A549 (cell line): ENCODE measurements at regions not wholly inside any gene's neighbourhood (a gene's known extent, or its start where the extent isn't known, plus 50 kb on each side); places are given as distances from the start of the nearest gene placed in this dataset.

Source experiments
- ATAC-seq, 2 experiments: fragments of 200-7000 bp in 1 of 2; fragments of >200 bp in 1 of 2; cut with Nextera tagmentation in 1 of 2; cut with Tn5 transposase in 1 of 2; 3 replicates each; pipeline versions ENCODE4 v1.8.0 to v1.9.1; 2018 to 2020; ENCODE audit warnings: mild to moderate bottlenecking in 1 of 2, moderate library complexity in 1 of 2
- CTCF ChIA-PET: fragments of 300-600 bp; sonication (Branson Sonifier 250); formaldehyde crosslinking; extraction: SDS; loops from one replicate; lab custom pipeline; 2021; ENCODE audit warnings: antibody characterized with exemption, inconsistent platforms; lab: Yijun Ruan, JAX
- POLR2A ChIA-PET: fragments of 350-600 bp; formaldehyde crosslinking; extraction: SDS; loops from one replicate; lab custom pipeline; 2021; ENCODE audit warnings: antibody characterized with exemption, inconsistent platforms; lab: Yijun Ruan, JAX
- DNase-seq, 2 experiments: peaks; one replicate each; pipeline versions ENCODE4 v3.0.0 to v3.0.0-alpha.2; 2011 to 2016; ENCODE audit warnings: low read depth in 1 of 2, low spot score in 1 of 2
- FAIRE-seq: peaks from 2 replicates; lab custom pipeline; 2011; peaks lifted over from hg19 to GRCh38; lab: Jason Lieb, UNC
- H3K27ac ChIP-seq, 2 experiments: fragments of >200 bp; sonication (Bioruptor Twin); formaldehyde crosslinking; 3 replicates each; pipeline ENCODE4 v1.5.1; 2016 to 2017
- H3K4me1 ChIP-seq: fragments of >200 bp; sonication (Bioruptor Twin); formaldehyde crosslinking; 3 replicates; pipeline ENCODE4 v1.6.1; 2016
- H3K4me2 ChIP-seq: fragments of >200 bp; sonication (Bioruptor Twin); formaldehyde crosslinking; 3 replicates; pipeline ENCODE4 v1.6.1; 2016
- H3K4me3 ChIP-seq: fragments of >200 bp; sonication (Bioruptor Twin); formaldehyde crosslinking; 3 replicates; pipeline ENCODE4 v1.5.1; 2016
- H3K9me3 ChIP-seq: fragments of >200 bp; sonication (Bioruptor Twin); formaldehyde crosslinking; 3 replicates; pipeline ENCODE4 v1.6.1; 2016
- CEBPB ChIP-seq, 2 experiments: fragments of >200 bp in 1 of 2; sonication (Bioruptor Twin) in 1 of 2; formaldehyde crosslinking in 1 of 2; IDR thresholded peaks; 2 replicates each; pipeline ENCODE4 v1.6.1; 2012 to 2016
- FOSB ChIP-seq: fragments of 250-450 bp; sonication (Bioruptor Pico); IDR thresholded peaks from 2 replicates; pipeline ENCODE4 v1.5.0; 2020; ENCODE audit warnings: mild to moderate bottlenecking, moderate library complexity
- FOXS1 ChIP-seq: fragments of 250-450 bp; sonication (Bioruptor Pico); IDR thresholded peaks from 2 replicates; pipeline ENCODE4 v1.5.0; 2020; ENCODE audit warnings: mild to moderate bottlenecking, moderate library complexity
- JUNB ChIP-seq: fragments of >200 bp; sonication (Bioruptor Twin); formaldehyde crosslinking; IDR thresholded peaks from 2 replicates; pipeline ENCODE4 v1.6.1; 2016
- KDM1A ChIP-seq: fragments of 200-600 bp; sonication (generic); IDR thresholded peaks from 2 replicates; pipeline ENCODE4 v1.6.1; 2016; ENCODE audit warnings: low read depth, mild to moderate bottlenecking
- KDM5A ChIP-seq: fragments of 200-600 bp; sonication (generic); IDR thresholded peaks from 2 replicates; pipeline ENCODE4 v1.6.1; 2016; ENCODE audit warnings: antibody characterized with exemption, mild to moderate bottlenecking
- NFE2L2 ChIP-seq: fragments of 150-350 bp; conservative IDR thresholded peaks from 2 replicates; pipeline ENCODE4 v1.6.1; 2014; ENCODE audit warnings: low read length
- NPAS2 ChIP-seq: fragments of 250-450 bp; sonication (Bioruptor Pico); IDR thresholded peaks from 2 replicates; pipeline ENCODE4 v1.8.0; 2022; ENCODE audit warnings: mild to moderate bottlenecking, moderate library complexity, borderline replicate concordance
- POLR2A ChIP-seq: IDR thresholded peaks from 2 replicates; pipeline ENCODE4 v1.6.1; 2012; ENCODE audit warnings: mild to moderate bottlenecking, low read length
- RAD21 ChIP-seq, 2 experiments: fragments of >200 bp in 1 of 2; sonication (Bioruptor Twin) in 1 of 2; formaldehyde crosslinking in 1 of 2; IDR thresholded peaks in 1 of 2; conservative IDR thresholded peaks in 1 of 2; 2 replicates in 1 of 2; 3 replicates in 1 of 2; pipeline ENCODE4 v1.6.1; 2012 to 2018; ENCODE audit warnings: inconsistent platforms in 1 of 2
- RARB ChIP-seq: fragments of 250-450 bp; sonication (Bioruptor Pico); IDR thresholded peaks from 2 replicates; pipeline ENCODE4 v1.8.0; 2021; ENCODE audit warnings: mild to moderate bottlenecking, moderate library complexity
- RCOR1 ChIP-seq: fragments of 150-350 bp; IDR thresholded peaks from 2 replicates; pipeline ENCODE4 v1.6.1; 2014; ENCODE audit warnings: antibody characterized with exemption, low read length, low read depth
- REST ChIP-seq: fragments of 200-600 bp; sonication (generic); IDR thresholded peaks from 2 replicates; pipeline ENCODE4 v1.6.1; 2016; ENCODE audit warnings: antibody characterized with exemption, mild to moderate bottlenecking, moderate library complexity
- RFX5 ChIP-seq: fragments of 450-650 bp; IDR thresholded peaks from 2 replicates; pipeline ENCODE4 v1.7.1; 2014; ENCODE audit warnings: antibody characterized with exemption, mild to moderate bottlenecking, moderate library complexity
- SMC3 ChIP-seq: fragments of >200 bp; sonication (Bioruptor Twin); formaldehyde crosslinking; IDR thresholded peaks from 3 replicates; pipeline ENCODE4 v1.6.1; 2018; ENCODE audit warnings: inconsistent platforms
- TFCP2L1 ChIP-seq: fragments of 250-450 bp; sonication (Bioruptor Pico); IDR thresholded peaks from 2 replicates; pipeline ENCODE4 v1.5.0; 2021; ENCODE audit warnings: mild to moderate bottlenecking
- TP53 ChIP-seq: fragments of 250-450 bp; sonication (Bioruptor Pico); IDR thresholded peaks from 2 replicates; pipeline ENCODE4 v1.5.0; 2021; ENCODE audit warnings: mild to moderate bottlenecking, moderate library complexity
- ZFP36 ChIP-seq: fragments of 450-650 bp; IDR thresholded peaks from 2 replicates; pipeline ENCODE4 v1.6.1; 2014; ENCODE audit warnings: borderline replicate concordance; ENCODE audit not compliant: partially characterized antibody
- ZNF302 ChIP-seq: fragments of 250-450 bp; sonication (Bioruptor Pico); IDR thresholded peaks from 2 replicates; pipeline ENCODE4 v1.9.0; 2021; ENCODE audit warnings: inconsistent platforms, mild to moderate bottlenecking, moderate library complexity
- WGBS: methylation state at CpG from one replicate; pipeline ENCODE4 v1.1.6; 2017; ENCODE audit errors: missing lambda C conversion rate; 5-methylcytosine and 5-hydroxymethylcytosine counted together
- TF ChIP-seq, protein P1 (sequence below): fragments of >200 bp; sonication (Bioruptor Twin); formaldehyde crosslinking; IDR thresholded peaks from 3 replicates; pipeline ENCODE4 v1.5.1; 2016
- TF ChIP-seq, protein P2 (sequence below): fragments of 450-650 bp; IDR thresholded peaks from 2 replicates; pipeline ENCODE4 v1.6.1; 2014; ENCODE audit warnings: antibody characterized with exemption
- TF ChIP-seq, protein P3 (sequence below): fragments of 250-450 bp; sonication (Bioruptor Pico); IDR thresholded peaks from 2 replicates; pipeline ENCODE4 v1.5.0; 2020; ENCODE audit warnings: low read depth, mild to moderate bottlenecking, moderate library complexity

GRCh38 chr3:107063351-107063750 is 313.9 kb upstream of the CCDC54 start:
- no peak for FAIRE-seq
- CTCF ChIA-PET: interaction anchor here (0.5 to 1.8 kb wide), 3 partner anchors 201 to 905 kb away, joined by 3 to 11 read pairs (median 5); no protein-coding TSS in a partner anchor
- Histone ChIP-seq H3K4me2 (no peak overlapping the region), H3K4me1 (0 out of 3 replicates have a peak, but pooled peaks cover 11% of the 10 kb centered on the region), H3K4me3 (no peak overlapping the region), H3K27ac (no peak overlapping the region), H3K9me3 (no peaks in the 10 kb centered on the region)
- POLR2A ChIA-PET: no interaction called here
- WGBS: 36% methylated on average over 5 of the region's 5 CpGs
- no peak for DNase-seq
- ATAC-seq: no peak
- TF ChIP-seq ZFP36 (no peak), FOSB (no peak)

DNA sequence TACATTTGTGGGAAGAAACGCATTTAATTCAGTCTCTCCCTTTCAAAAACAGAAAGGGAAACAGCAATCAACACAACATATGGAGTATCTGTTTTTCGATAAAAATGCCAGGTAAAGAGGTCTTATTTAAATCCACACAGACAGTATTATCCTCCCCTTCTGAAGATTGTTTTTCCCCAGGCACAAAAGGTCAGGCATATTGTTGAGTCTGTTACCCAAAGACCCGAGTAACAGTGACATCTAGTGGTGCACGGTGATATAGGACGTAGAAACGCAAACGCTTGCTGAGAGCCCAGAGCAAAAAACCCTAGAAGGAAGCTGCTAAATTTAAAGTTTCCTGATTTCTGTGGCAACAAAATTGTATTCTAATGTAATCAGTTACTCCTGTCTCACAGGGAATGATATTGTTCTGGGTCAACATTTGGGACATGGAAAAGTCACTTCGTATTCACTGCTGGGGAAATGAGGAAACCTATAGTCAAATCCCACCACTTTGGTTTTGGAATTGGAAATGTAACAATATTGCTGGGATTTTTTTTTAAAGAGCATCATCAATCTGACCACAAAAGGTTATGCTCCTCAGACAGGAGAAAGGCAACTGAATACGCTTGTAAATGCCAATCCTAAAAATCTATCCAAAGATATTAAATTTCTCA is 312.7 kb upstream of the CCDC54 start:
- Histone ChIP-seq H3K4me2 (no peak overlapping the region), H3K4me3 (no peak overlapping the region), H3K27ac (no peak overlapping the region), H3K9me3 (no peaks in the 10 kb centered on the region)
- ChIA-PET CTCF (interaction anchor here (0.6 to 2.8 kb wide), 39 partner anchors 8 to 1617 kb away, joined by 3 to 21 read pairs (median 4); no protein-coding TSS in a partner anchor), POLR2A (no interaction called here)
- FAIRE-seq (peak; percentile 88), DNase-seq (peak; percentile 62 to 69), ATAC-seq (peak; percentile 88 to 93)
- WGBS: 13% methylated on average over 9 of the region's 9 CpGs
- TF ChIP-seq RARB (CRISPR knock-in tag) (no peak), RFX5 (no peak), ZNF302 (no peak), RAD21 (conservative IDR thresholded peaks at IDR 0.05 in 1 of 2, IDR thresholded peaks at IDR 0.05 in 1 of 2) (peak; percentile 83 to 86), NPAS2 (no peak), JUNB (no peak), FOXS1 (CRISPR knock-in tag) (no peak), SMC3 (peak; percentile 67), KDM1A (no peak), CEBPB (IDR thresholded peaks at IDR 0.05) (no peak), RCOR1 (no peak)
- TF ChIP-seq, protein P1, sequence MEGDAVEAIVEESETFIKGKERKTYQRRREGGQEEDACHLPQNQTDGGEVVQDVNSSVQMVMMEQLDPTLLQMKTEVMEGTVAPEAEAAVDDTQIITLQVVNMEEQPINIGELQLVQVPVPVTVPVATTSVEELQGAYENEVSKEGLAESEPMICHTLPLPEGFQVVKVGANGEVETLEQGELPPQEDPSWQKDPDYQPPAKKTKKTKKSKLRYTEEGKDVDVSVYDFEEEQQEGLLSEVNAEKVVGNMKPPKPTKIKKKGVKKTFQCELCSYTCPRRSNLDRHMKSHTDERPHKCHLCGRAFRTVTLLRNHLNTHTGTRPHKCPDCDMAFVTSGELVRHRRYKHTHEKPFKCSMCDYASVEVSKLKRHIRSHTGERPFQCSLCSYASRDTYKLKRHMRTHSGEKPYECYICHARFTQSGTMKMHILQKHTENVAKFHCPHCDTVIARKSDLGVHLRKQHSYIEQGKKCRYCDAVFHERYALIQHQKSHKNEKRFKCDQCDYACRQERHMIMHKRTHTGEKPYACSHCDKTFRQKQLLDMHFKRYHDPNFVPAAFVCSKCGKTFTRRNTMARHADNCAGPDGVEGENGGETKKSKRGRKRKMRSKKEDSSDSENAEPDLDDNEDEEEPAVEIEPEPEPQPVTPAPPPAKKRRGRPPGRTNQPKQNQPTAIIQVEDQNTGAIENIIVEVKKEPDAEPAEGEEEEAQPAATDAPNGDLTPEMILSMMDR: peak; percentile 87
- TF ChIP-seq, protein P2, sequence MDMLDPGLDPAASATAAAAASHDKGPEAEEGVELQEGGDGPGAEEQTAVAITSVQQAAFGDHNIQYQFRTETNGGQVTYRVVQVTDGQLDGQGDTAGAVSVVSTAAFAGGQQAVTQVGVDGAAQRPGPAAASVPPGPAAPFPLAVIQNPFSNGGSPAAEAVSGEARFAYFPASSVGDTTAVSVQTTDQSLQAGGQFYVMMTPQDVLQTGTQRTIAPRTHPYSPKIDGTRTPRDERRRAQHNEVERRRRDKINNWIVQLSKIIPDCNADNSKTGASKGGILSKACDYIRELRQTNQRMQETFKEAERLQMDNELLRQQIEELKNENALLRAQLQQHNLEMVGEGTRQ: no peak
- TF ChIP-seq, all 56 proteins: peak for 3
- 0 out of 3 replicates have a peak, but pooled peaks cover 11% of the 10 kb centered on the region for H3K4me1 ChIP-seq

DNA sequence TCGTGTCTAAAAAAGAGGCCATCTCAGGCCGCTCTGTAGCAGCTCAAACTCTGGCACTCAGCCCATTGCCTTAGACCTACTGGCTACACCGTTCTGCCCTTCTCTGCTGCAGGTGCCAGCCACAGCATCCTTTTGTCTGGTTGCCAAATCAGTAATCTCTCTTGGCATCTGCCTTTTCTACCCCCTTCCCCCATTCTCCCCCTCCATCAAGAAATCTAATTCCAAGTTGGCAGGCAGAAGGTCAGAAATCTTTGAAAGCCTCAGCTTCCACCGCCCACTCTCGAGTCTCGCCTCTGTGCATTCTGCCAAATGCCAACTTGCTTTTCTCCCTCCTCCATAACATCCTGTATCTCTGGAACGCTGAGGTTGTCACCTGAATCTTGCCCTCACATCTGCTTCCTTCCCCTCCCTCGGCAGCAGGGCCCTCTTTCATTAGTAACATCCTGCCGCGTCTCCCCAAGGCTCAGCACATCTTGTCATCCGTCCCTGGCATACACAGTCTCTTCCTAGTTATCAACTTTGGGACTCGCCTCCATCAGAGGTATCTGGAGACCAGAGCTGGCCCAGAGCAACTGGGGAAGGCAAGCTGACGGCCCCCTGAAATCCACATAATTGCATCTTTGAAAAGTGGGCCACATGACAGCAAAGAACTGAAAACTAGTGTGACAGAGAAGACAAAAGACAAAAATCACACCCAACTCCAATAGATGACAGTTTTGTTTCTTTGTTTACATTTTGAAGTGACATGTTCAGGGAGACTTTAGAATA is 312.0 kb upstream of the CCDC54 start:
- Histone ChIP-seq H3K4me2 (no peak overlapping the region), H3K4me3 (no peak overlapping the region), H3K9me3 (no peaks in the 10 kb centered on the region), H3K4me1 (0 out of 3 replicates have a peak, but pooled peaks cover 11% of the 10 kb centered on the region), H3K27ac (no peak overlapping the region)
- DNase-seq (no peak), FAIRE-seq (no peak), ATAC-seq (no peak)
- no peak for TF ChIP-seq NFE2L2
- TF ChIP-seq, protein P3, sequence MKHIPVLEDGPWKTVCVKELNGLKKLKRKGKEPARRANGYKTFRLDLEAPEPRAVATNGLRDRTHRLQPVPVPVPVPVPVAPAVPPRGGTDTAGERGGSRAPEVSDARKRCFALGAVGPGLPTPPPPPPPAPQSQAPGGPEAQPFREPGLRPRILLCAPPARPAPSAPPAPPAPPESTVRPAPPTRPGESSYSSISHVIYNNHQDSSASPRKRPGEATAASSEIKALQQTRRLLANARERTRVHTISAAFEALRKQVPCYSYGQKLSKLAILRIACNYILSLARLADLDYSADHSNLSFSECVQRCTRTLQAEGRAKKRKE: no peak
- TF ChIP-seq RFX5: no peak
- TF ChIP-seq ZFP36: no peak
- no peak for TF ChIP-seq KDM5A
- TF ChIP-seq TFCP2L1 (CRISPR knock-in tag): no peak
- TF ChIP-seq, protein P2: no peak
- no peak for TF ChIP-seq POLR2A
- TF ChIP-seq TP53 (CRISPR knock-in tag): no peak
- TF ChIP-seq NPAS2: no peak
- TF ChIP-seq REST: no peak
- ChIA-PET CTCF (interaction anchor here (0.6 to 2.8 kb wide), 38 partner anchors 8 to 1618 kb away, joined by 3 to 21 read pairs (median 4); no protein-coding TSS in a partner anchor), POLR2A (no interaction called here)
- 52% methylated on average over 13 of the region's 13 CpGs for WGBS
